IPS DF 6.9 (cell line): ENCODE measurements at regions not wholly inside any gene's neighbourhood (a gene's known extent, or its start where the extent isn't known, plus 50 kb on each side); places are given as distances from the start of the nearest gene placed in this dataset.
"Not testable (repeated sequence)": the region's sequence is repeated elsewhere in the genome, so short reads cannot be mapped to it uniquely, and the experiment has no call there.

Experiments
- DNase-seq: peaks from one replicate; pipeline ENCODE4 v3.0.0-alpha.2; 2013; ENCODE audit warnings: low read depth, low spot score
- H3K27ac ChIP-seq: one replicate; pipeline ENCODE4 v1.5.1; 2013; ENCODE audit warnings: low read length, control low read depth
- H3K27me3 ChIP-seq: 2 replicates; pipeline ENCODE4 v1.6.1; 2013; ENCODE audit warnings: mild to moderate bottlenecking, low read length; ENCODE audit not compliant: control insufficient read depth, insufficient read depth
- H3K36me3 ChIP-seq: 2 replicates; pipeline ENCODE4 v1.6.1; 2013; ENCODE audit warnings: low read length; ENCODE audit not compliant: control insufficient read depth, insufficient read depth
- H3K4me1 ChIP-seq: 2 replicates; pipeline ENCODE4 v1.6.1; 2013; ENCODE audit warnings: low read length; ENCODE audit not compliant: control insufficient read depth, insufficient read depth
- H3K4me3 ChIP-seq: 2 replicates; pipeline ENCODE4 v1.5.1; 2013; ENCODE audit warnings: mild to moderate bottlenecking, low read length
- H3K9me3 ChIP-seq: 2 replicates; pipeline ENCODE4 v1.6.1; 2013; ENCODE audit warnings: low read length, inconsistent platforms; ENCODE audit not compliant: control insufficient read depth, insufficient read depth
- WGBS: extraction: QIAGEN DNeasy Blood & Tissue Kit; methylation state at CpG from one replicate; pipeline ENCODE4 v1.1.7; 2013; ENCODE audit warnings: mixed read lengths, missing lambda C conversion rate; ENCODE audit not compliant: insufficient read length, insufficient coverage; 5-methylcytosine and 5-hydroxymethylcytosine counted together

- H3K4me1 ChIP-seq = no peaks in the 10 kb centered on the region
- H3K4me3 ChIP-seq = no peak overlapping the region
- H3K27ac ChIP-seq = no peak overlapping the region
- no CpG with 5 or more reads among the region's 42 CpGs for WGBS
- H3K36me3 ChIP-seq = no peaks in the 10 kb centered on the region; the same call in 1 of the 2 replicates
- H3K9me3 ChIP-seq = peaks cover 8% of the 10 kb centered on the region
- DNase-seq = no peak
- no peaks in the 10 kb centered on the region for H3K27me3 ChIP-seq
These were observed 196.9 kb downstream of the ALG10 start for GRCh38 chr12:34219046-34219770.

GRCh38 chr12:34220079-34220478, 197.8 kb downstream of the ALG10 start:
- H3K27me3 ChIP-seq, H3K36me3 ChIP-seq, H3K27ac ChIP-seq, H3K4me1 ChIP-seq, DNase-seq, H3K9me3 ChIP-seq, H3K4me3 ChIP-seq: not testable (repeated sequence)
- no CpG with 5 or more reads among the region's 13 CpGs for WGBS

DNA sequence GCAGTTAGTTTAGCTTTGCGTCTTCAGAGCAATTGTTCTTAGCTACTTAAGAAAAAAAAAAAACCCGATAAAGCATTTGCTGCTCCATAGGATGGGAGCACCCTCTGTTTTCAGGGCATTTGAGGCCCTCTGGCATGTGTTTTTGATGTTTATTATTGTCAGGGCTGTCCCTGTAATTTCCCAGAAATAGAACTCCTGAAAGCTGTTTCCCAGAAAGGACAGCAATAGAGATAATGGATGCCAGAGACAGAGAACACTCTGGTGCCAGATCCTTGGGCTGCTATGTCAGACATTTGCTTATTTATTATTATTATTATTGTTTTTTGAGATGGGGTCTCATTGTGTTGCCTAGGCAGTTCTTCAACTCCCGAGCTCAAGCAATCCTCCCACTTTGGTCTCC, 201.3 kb downstream of the ALG10 start:
- no peaks in the 10 kb centered on the region for H3K27me3 ChIP-seq
- H3K4me3 ChIP-seq = no peak overlapping the region
- H3K27ac ChIP-seq = no peak overlapping the region
- H3K9me3 ChIP-seq = peaks cover 2% of the 10 kb centered on the region
- H3K4me1 ChIP-seq = no peaks in the 10 kb centered on the region
- no peaks in the 10 kb centered on the region; the same call in 1 of the 2 replicates for H3K36me3 ChIP-seq
- no CpG with 5 or more reads among the region's 3 CpGs for WGBS
- DNase-seq = no peak

- H3K4me3 ChIP-seq, DNase-seq, H3K9me3 ChIP-seq, H3K4me1 ChIP-seq, H3K27me3 ChIP-seq, H3K27ac ChIP-seq, H3K36me3 ChIP-seq: not testable (repeated sequence)
These were observed 203.7 kb downstream of the ALG10 start for GRCh38 chr12:34226044-34226443.

- not testable (repeated sequence) for H3K4me3 ChIP-seq, H3K9me3 ChIP-seq, DNase-seq, H3K27ac ChIP-seq, H3K36me3 ChIP-seq, H3K4me1 ChIP-seq, H3K27me3 ChIP-seq
- WGBS = no CpG with 5 or more reads among the region's 3 CpGs
These were observed 205.8 kb downstream of the ALG10 start for GRCh38 chr12:34228046-34228445.

DNA sequence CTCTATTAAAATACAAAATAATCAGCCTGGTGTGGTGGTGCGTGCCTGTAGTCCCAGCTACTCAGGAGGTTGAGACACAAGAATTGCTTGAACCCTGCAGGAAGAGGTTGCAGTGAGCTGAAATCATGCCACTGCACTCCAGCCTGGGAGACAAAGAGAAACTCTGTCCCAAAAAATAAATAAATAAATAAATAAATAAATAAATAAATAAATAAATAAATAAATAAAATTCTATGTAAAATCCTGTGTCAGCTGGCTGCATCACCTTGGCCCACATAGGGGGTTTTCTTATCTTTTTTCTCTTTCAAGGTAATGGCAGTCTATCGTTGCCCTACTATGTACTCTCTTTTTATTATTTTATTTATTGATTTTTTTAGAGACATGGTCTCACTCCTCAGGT, 206.7 kb downstream of the ALG10 start:
- H3K27me3 ChIP-seq, DNase-seq, H3K4me3 ChIP-seq, H3K4me1 ChIP-seq, H3K36me3 ChIP-seq, H3K9me3 ChIP-seq, H3K27ac ChIP-seq: not testable (repeated sequence)
- no CpG with 5 or more reads among the region's 2 CpGs for WGBS

DNA sequence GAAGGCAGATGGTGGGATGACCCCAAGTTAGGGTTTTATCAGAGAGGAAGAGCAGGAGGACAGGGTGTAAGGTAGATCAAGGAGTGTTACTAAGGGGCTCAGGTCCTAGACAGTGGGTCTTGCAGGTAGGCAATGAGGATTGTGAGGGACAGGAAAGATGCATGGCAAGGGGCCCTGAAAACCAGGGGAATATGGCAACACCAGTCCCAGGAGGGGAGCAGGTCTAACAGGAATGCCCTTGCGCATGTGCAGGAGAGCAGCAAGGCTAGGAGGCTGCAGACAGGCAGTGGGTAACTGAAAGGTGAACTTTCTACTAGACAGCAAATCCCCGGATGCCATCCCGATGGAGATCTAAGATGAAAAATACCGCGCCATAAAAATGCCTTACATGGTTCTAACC, 211.3 kb downstream of the ALG10 start:
- Histone ChIP-seq H3K9me3 (peaks cover 8% of the 10 kb centered on the region), H3K27me3 (no peaks in the 10 kb centered on the region), H3K4me1 (no peaks in the 10 kb centered on the region), H3K27ac (no peak overlapping the region), H3K36me3 (no peaks in the 10 kb centered on the region), H3K4me3 (no peak overlapping the region)
- DNase-seq = no peak
- WGBS = no CpG with 5 or more reads among the region's 5 CpGs

GRCh38 chr12:34236073-34236472, 213.8 kb downstream of the ALG10 start:
- Histone ChIP-seq H3K36me3 (no peaks in the 10 kb centered on the region), H3K4me3 (no peak overlapping the region), H3K27me3 (no peaks in the 10 kb centered on the region), H3K9me3 (peaks cover 4% of the 10 kb centered on the region), H3K27ac (no peak overlapping the region), H3K4me1 (no peaks in the 10 kb centered on the region)
- WGBS = 100% methylated on average over 3 of the region's 3 CpGs
- DNase-seq = no peak

DNA sequence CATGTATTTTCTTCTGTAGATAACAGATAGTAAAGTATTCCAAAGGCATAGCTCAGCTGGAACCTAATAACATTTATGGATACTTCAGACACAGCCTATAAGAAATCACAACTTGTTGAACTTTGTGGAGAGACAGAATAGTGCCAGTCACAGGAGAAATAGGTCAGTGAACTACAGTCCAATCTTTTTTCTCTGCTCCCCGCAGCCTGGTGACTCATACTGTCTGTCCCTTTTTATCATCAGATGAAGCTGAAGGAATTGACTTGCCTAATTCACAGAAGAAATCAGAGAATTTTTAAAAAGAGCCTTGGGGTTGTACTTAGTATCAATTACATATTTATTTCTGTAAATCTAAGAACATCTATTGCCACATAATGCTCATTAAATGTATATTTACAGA, 222.3 kb downstream of the ALG10 start:
- DNase-seq = no peak
- no peak overlapping the region for H3K27ac ChIP-seq
- H3K27me3 ChIP-seq = no peaks in the 10 kb centered on the region
- peaks cover 2% of the 10 kb centered on the region for H3K9me3 ChIP-seq
- H3K36me3 ChIP-seq = no peaks in the 10 kb centered on the region
- WGBS = no CpG with 5 or more reads among the region's 1 CpG
- no peaks in the 10 kb centered on the region for H3K4me1 ChIP-seq
- H3K4me3 ChIP-seq = no peak overlapping the region

DNA sequence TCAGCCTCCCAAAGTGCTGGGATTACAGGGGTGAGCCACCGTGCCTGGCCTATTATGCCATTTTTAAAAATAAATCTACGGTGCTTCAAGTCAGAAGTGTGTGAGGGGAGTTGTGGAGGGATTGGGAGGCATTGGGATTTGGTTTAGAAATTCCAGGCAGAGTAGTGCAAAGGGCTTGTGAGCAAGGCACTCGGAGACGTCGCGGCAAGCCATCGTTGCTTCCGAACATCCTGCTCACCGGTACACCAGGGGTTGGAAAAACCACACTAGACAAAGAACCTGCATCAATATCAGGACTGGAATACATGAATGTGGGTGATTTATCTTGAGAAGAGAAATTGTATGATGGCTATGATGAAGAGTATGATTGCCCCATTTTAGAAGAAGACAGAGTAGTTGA, 227.0 kb downstream of the ALG10 start:
- Histone ChIP-seq H3K27me3 (no peaks in the 10 kb centered on the region), H3K9me3 (peaks cover 2% of the 10 kb centered on the region), H3K27ac (no peak overlapping the region), H3K4me3 (no peak overlapping the region), H3K4me1 (no peaks in the 10 kb centered on the region), H3K36me3 (no peaks in the 10 kb centered on the region)
- no peak for DNase-seq
- WGBS = no CpG with 5 or more reads among the region's 9 CpGs

DNA sequence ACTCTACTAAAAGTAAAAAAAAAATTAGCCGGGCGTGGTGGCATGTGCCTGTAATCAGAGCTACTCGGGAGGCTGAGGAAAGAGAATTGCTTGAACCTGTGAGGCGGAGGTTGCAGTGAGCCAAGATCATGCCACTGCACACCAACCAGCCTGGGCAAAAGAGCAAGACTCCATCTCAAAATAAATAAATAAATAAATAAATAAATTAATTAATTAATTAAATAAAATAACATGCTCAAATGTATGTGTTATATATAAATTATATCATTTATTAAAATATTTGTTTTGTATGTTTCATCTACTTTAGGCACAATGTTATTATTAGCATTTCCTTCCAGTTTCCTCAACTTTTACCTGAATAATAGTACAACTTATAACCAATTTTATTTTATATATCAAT, 229.6 kb downstream of the ALG10 start:
- not testable (repeated sequence) for H3K27me3 ChIP-seq, H3K27ac ChIP-seq, DNase-seq, H3K36me3 ChIP-seq, H3K4me3 ChIP-seq, H3K4me1 ChIP-seq, H3K9me3 ChIP-seq
- WGBS = no CpG with 5 or more reads among the region's 4 CpGs
